ENCODE measurements at regions not wholly inside any gene's neighbourhood (a gene's known extent, or its start where the extent isn't known, plus 50 kb on each side); places are given as distances from the start of the nearest gene placed in this dataset.

- no peak overlapping the region for H3K4me3 ChIP-seq (replicated peaks in 1 of 2; ENCODE audit: low read depth in 2 of 2, low read length in 2 of 2)
- DNase-seq (ENCODE audit: low read depth in 2 of 2), result no peak
- TF ChIP-seq, protein P1, sequence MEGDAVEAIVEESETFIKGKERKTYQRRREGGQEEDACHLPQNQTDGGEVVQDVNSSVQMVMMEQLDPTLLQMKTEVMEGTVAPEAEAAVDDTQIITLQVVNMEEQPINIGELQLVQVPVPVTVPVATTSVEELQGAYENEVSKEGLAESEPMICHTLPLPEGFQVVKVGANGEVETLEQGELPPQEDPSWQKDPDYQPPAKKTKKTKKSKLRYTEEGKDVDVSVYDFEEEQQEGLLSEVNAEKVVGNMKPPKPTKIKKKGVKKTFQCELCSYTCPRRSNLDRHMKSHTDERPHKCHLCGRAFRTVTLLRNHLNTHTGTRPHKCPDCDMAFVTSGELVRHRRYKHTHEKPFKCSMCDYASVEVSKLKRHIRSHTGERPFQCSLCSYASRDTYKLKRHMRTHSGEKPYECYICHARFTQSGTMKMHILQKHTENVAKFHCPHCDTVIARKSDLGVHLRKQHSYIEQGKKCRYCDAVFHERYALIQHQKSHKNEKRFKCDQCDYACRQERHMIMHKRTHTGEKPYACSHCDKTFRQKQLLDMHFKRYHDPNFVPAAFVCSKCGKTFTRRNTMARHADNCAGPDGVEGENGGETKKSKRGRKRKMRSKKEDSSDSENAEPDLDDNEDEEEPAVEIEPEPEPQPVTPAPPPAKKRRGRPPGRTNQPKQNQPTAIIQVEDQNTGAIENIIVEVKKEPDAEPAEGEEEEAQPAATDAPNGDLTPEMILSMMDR (IDR thresholded peaks at IDR 0.05; ENCODE audit: low read depth, low read length), result peak; percentile 14
Measured at GRCh38 chr6:134741200-134741536, 208.7 kb downstream of the ALDH8A1 start.

DNA sequence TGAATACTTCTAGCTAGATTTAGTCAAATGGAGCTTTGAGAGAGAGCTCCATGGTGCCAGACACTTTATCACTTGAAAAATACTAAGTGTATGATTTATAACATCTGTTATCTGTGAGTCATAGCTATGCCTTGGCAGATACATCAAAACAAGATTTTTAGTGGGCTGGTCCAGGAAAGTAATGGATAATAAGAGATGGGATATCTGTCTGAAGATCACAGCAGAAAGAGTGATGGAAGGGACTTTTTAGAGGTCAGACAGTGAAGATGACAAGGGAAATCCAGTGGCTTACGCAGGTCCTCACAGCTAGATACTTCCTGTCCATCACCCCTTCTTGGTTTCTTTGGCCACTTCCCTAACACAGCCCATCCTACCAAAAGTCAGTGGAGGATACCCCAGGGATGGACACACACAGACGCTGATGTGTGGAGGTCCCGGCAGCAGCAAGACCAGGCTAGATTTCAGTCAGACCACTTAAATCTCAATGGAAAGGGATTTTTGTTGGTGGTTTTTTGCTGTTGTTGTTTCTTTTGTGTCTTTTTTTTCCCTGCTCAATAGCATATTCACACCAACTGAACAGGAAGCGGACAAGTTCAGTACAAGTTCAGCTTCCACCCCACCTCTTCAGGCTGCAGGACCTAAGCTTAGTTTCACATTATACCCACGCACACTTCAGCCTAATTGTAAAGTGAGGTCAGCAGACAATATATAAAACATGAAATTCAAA is 209.3 kb downstream of the ALDH8A1 start:
- no peak overlapping the region for H3K4me3 ChIP-seq (replicated peaks in 1 of 2; ENCODE audit: low read depth in 2 of 2, low read length in 2 of 2)
- TF ChIP-seq, protein P1 (IDR thresholded peaks at IDR 0.05; ENCODE audit: low read depth, low read length), result no peak
- peak; percentile 49 to 54 for DNase-seq (ENCODE audit: low read depth in 2 of 2)

GRCh38 chr6:134740027-134740373 is 209.9 kb downstream of the ALDH8A1 start:
- no peak overlapping the region for H3K4me3 ChIP-seq (replicated peaks in 1 of 2; ENCODE audit: low read depth in 2 of 2, low read length in 2 of 2)
- TF ChIP-seq, protein P1 (IDR thresholded peaks at IDR 0.05; ENCODE audit: low read depth, low read length), result no peak
- no peak for DNase-seq (ENCODE audit: low read depth in 2 of 2)

GRCh38 chr6:134739299-134740026 is 210.4 kb downstream of the ALDH8A1 start:
- DNase-seq (ENCODE audit: low read depth in 2 of 2), result peak; percentile 29 to 47
- no peak overlapping the region for H3K4me3 ChIP-seq (replicated peaks in 1 of 2; ENCODE audit: low read depth in 2 of 2, low read length in 2 of 2)
- TF ChIP-seq, protein P1 (IDR thresholded peaks at IDR 0.05; ENCODE audit: low read depth, low read length), result no peak

GRCh38 chr6:134738211-134738885 is 211.6 kb downstream of the ALDH8A1 start:
- TF ChIP-seq, protein P1 (IDR thresholded peaks at IDR 0.05; ENCODE audit: low read depth, low read length), result no peak
- no peak for DNase-seq (ENCODE audit: low read depth in 2 of 2)
- H3K4me3 ChIP-seq (replicated peaks in 1 of 2; ENCODE audit: low read depth in 2 of 2, low read length in 2 of 2), result no peak overlapping the region

- no peak for DNase-seq (ENCODE audit: low read depth in 2 of 2)
- no peak overlapping the region for H3K4me3 ChIP-seq (replicated peaks in 1 of 2; ENCODE audit: low read depth in 2 of 2, low read length in 2 of 2)
- TF ChIP-seq, protein P1 (IDR thresholded peaks at IDR 0.05; ENCODE audit: low read depth, low read length), result no peak
Measured at GRCh38 chr6:134735461-134735860, 214.4 kb downstream of the ALDH8A1 start.

Data from cardiac fibroblast (primary cell).